GM23338 (cell line): ENCODE measurements at regions not wholly inside any gene's neighbourhood (a gene's known extent, or its start where the extent isn't known, plus 50 kb on each side); places are given as distances from the start of the nearest gene placed in this dataset.

ENCODE experiments used
- CREB1 ChIP-seq: fragments of 250-450 bp; sonication (Bioruptor Pico); IDR thresholded peaks from 2 replicates; pipeline ENCODE4 v1.5.0; 2020; ENCODE audit warnings: low read depth, mild to moderate bottlenecking, moderate library complexity
- POLR2AphosphoS5 ChIP-seq: IDR thresholded peaks from 2 replicates; pipeline ENCODE4 v1.6.1; 2016; ENCODE audit warnings: antibody characterized with exemption, low read depth

DNA sequence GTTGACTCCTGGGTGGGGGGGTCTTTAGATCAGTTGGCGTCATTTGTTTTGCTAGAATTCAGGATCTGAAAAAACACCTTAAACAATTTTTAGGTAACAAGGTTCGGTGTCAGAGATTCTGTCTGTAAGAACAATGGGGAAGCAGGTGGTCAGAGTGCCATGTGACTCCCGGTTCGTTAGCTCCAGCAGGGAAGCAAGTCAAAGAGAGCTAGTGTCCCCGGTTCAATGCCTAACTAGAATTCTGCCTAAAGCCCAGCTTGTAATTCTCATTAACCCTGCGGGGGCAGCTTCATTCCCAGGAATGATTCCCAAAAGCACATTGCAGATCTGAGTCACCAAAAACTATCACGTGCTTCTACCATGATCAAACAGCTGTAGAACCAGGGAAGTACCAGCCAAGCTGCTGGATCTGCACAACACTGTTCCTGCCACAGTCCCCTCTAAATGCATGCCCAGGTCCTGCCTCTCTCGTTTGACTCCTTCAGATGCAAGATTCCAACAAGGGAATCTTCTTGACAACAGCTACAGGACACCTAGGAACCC is 664.3 kb upstream of the CELF2 start:
- TF ChIP-seq CREB1 (CRISPR knock-in tag): no peak
- TF ChIP-seq POLR2AphosphoS5: no peak
